Chondrocyte (in vitro differentiated cells): ENCODE measurements at regions not wholly inside any gene's neighbourhood (a gene's known extent, or its start where the extent isn't known, plus 50 kb on each side); places are given as distances from the start of the nearest gene placed in this dataset.

Experiments
- DNase-seq: peaks from one replicate; pipeline ENCODE4 v3.0.0; 2021; ENCODE audit warnings: mixed read lengths, low spot score
- H3K27ac Mint-ChIP-seq: one replicate; pipeline ENCODE4 v1.8.0; 2021; ENCODE audit warnings: mild to moderate bottlenecking, moderate library complexity, mixed read lengths; ENCODE audit not compliant: unreplicated experiment
- H3K27me3 Mint-ChIP-seq: 2 replicates; pipeline ENCODE4 v1.8.0; 2021; ENCODE audit warnings: low read depth, mixed read lengths
- H3K36me3 Mint-ChIP-seq: 2 replicates; pipeline ENCODE4 v1.8.0; 2021; ENCODE audit warnings: low read depth, mixed read lengths
- H3K4me1 Mint-ChIP-seq: 2 replicates; pipeline ENCODE4 v1.8.0; 2021; ENCODE audit warnings: low read depth, mild to moderate bottlenecking, mixed read lengths
- H3K4me3 Mint-ChIP-seq: one replicate; pipeline ENCODE4 v1.8.0; 2021; ENCODE audit warnings: mild to moderate bottlenecking, moderate library complexity, mixed read lengths; ENCODE audit not compliant: unreplicated experiment
- H3K9me3 Mint-ChIP-seq: 2 replicates; pipeline ENCODE4 v1.8.0; 2021; ENCODE audit warnings: low read depth, mixed read lengths
- TF ChIP-seq, protein P1 (sequence below): fragments of 200-600 bp; sonication (generic); IDR thresholded peaks from 2 replicates; pipeline ENCODE4 v1.5.0; 2021; ENCODE audit warnings: antibody characterized with exemption, mild to moderate bottlenecking, moderate library complexity

DNA sequence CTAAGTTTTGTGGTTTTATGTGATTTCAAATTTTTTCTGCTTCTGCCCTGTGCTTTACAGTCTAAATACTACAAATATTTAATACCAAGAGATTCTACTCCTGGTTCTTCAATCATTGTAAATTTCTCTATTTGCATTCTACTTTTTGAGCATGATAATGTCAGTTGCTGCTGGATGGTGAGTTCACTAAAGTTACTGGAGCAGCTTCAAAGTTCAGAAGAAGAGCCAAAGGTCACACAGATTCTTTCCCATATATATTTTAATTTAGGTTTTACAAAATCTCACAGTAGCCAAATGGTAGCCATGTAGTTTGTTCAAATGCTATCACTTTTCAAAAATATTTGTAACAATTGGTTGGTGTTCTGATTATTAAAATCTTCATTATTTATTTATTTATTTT lies 378.7 kb downstream of the TMEM232 start:
- H3K4me1 Mint-ChIP-seq, result peaks cover 19% of the 10 kb centered on the region
- DNase-seq, result no peak
- no peak overlapping the region for H3K4me3 Mint-ChIP-seq
- H3K9me3 Mint-ChIP-seq, result no peaks in the 10 kb centered on the region
- TF ChIP-seq, protein P1, sequence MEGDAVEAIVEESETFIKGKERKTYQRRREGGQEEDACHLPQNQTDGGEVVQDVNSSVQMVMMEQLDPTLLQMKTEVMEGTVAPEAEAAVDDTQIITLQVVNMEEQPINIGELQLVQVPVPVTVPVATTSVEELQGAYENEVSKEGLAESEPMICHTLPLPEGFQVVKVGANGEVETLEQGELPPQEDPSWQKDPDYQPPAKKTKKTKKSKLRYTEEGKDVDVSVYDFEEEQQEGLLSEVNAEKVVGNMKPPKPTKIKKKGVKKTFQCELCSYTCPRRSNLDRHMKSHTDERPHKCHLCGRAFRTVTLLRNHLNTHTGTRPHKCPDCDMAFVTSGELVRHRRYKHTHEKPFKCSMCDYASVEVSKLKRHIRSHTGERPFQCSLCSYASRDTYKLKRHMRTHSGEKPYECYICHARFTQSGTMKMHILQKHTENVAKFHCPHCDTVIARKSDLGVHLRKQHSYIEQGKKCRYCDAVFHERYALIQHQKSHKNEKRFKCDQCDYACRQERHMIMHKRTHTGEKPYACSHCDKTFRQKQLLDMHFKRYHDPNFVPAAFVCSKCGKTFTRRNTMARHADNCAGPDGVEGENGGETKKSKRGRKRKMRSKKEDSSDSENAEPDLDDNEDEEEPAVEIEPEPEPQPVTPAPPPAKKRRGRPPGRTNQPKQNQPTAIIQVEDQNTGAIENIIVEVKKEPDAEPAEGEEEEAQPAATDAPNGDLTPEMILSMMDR, result no peak
- H3K27ac Mint-ChIP-seq, result no peak overlapping the region
- H3K27me3 Mint-ChIP-seq, result no peaks in the 10 kb centered on the region
- H3K36me3 Mint-ChIP-seq, result no peaks in the 10 kb centered on the region

DNA sequence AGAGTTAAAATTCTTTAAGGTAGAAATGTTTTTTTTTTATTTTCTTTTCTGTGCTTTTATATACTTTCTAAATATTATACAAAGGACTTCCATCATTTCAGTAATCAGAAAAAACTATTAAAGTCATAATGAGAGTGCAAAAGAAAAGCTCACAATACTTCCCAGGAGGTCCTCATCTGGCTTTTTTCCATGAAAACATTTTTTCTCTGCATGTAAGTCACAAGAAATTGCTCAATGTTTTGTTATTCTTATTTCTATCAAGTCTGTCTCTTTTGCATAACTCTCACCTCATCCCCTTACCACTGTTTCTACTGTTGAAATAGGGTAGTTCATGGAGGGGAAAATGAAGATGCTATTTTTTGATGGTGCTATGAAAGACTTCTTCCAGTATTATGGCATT lies 375.0 kb downstream of the TMEM232 start:
- DNase-seq, result no peak
- H3K27ac Mint-ChIP-seq, result no peak overlapping the region
- peaks cover 30% of the 10 kb centered on the region for H3K4me1 Mint-ChIP-seq
- H3K9me3 Mint-ChIP-seq, result no peaks in the 10 kb centered on the region
- H3K4me3 Mint-ChIP-seq, result no peak overlapping the region
- no peaks in the 10 kb centered on the region for H3K27me3 Mint-ChIP-seq
- TF ChIP-seq, protein P1, result no peak
- no peaks in the 10 kb centered on the region for H3K36me3 Mint-ChIP-seq

DNA sequence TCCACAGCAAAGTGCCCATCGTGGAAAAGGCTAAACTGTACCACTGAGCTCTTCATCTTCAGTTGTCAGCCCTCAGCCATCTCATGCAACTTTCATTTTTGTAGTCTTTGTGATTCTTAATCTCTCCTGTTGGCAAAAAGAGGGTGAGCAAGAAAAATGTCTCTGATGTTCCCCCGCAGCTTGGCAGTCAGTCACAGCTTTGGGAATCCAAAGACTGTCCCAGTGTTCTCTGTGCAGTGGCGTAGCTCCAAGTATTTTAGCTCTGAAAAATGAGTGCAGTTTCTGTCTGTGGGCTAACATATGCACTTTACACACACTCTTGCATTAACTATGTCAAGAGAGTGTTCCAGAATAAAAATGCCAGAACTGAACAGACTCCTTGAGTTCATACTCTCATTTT lies 372.2 kb downstream of the TMEM232 start:
- Mint-ChIP-seq H3K36me3 (no peaks in the 10 kb centered on the region), H3K27me3 (no peaks in the 10 kb centered on the region), H3K4me1 (peaks cover 34% of the 10 kb centered on the region), H3K4me3 (no peak overlapping the region), H3K27ac (peak overlapping the region; percentile 67), H3K9me3 (peaks cover 6% of the 10 kb centered on the region)
- no peak for DNase-seq
- TF ChIP-seq, protein P1, result no peak

DNA sequence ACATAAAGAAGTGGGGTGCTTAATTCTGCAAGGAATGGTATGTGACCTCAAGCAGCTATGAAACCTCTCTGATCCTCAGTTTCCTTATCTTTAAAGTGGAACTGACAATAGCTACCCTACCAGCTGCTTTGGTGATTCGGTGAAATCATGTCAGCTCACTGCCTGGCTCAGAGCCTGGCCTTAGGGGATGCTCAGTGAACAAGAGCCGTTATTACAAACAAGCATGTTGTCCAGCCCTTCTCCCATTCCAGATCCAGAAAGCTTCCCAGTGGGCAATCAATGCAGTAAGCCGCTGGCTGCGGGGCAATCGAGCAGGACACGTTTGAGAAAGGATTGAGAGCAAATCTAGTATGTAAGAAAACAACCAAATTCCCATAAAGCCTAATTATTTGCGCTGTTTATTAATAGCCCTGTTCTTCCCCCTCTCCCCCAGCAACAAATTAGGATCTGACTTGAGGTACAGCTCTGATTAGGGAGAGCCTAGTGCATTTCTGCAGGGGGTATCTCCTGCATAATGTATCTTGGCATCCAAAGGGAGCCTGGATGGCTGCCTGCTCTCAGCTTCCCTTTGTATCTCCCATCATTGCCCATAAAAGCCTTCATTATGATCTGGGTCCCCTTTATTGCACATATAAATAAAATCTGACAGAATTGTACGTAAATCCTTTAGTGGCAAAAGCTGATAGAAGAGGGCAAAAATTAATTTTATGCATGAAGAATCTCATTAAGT lies 371.4 kb downstream of the TMEM232 start:
- no peak overlapping the region for H3K4me3 Mint-ChIP-seq
- TF ChIP-seq, protein P1, result no peak
- H3K27ac Mint-ChIP-seq, result no peak overlapping the region
- no peak for DNase-seq
- no peaks in the 10 kb centered on the region for H3K27me3 Mint-ChIP-seq
- peaks cover 34% of the 10 kb centered on the region for H3K4me1 Mint-ChIP-seq
- H3K9me3 Mint-ChIP-seq, result peaks cover 6% of the 10 kb centered on the region
- H3K36me3 Mint-ChIP-seq, result no peaks in the 10 kb centered on the region

DNA sequence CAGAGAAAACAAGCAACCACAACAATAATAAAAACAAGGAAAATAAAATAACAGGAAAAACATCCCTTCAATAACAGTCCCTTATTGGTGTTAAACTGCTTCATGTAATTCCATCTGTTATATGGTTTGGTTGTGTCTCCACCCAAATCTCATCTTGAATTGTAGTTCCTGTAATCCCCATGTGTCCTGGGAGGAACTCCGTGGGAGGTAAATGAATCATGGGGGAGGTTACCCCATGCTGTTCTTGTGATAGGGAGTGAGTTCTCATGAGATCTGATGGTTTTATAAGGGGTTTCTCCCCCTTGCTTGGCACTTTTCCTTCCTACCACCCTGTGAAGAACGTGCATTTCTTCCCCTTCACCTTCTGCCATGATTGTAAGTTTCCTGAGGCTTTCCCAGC lies 369.8 kb downstream of the TMEM232 start:
- Mint-ChIP-seq H3K9me3 (peaks cover 6% of the 10 kb centered on the region), H3K27ac (no peak overlapping the region), H3K27me3 (no peaks in the 10 kb centered on the region), H3K36me3 (no peaks in the 10 kb centered on the region), H3K4me3 (no peak overlapping the region), H3K4me1 (peaks cover 20% of the 10 kb centered on the region)
- DNase-seq, result no peak
- TF ChIP-seq, protein P1, result no peak
